OCI-LY1 (cell line): ENCODE measurements at regions not wholly inside any gene's neighbourhood (a gene's known extent, or its start where the extent isn't known, plus 50 kb on each side); places are given as distances from the start of the nearest gene placed in this dataset.

Experiments used
- H2AFZ ChIP-seq: fragments of 200-600 bp; sonication (generic), shearing (Covaris generic); 2 replicates; pipeline ENCODE4 v1.6.0; 2014; ENCODE audit warnings: antibody characterized with exemption, mild to moderate bottlenecking, low read length
- H3F3A ChIP-seq: fragments of 200-600 bp; sonication (generic), shearing (Covaris generic); 2 replicates; pipeline ENCODE4 v1.6.0; 2014; ENCODE audit warnings: mild to moderate bottlenecking, antibody characterized with exemption, low read length, moderate library complexity; ENCODE audit not compliant: insufficient read depth
- H3K27ac ChIP-seq: fragments of 200-600 bp; sonication (generic); 2 replicates; pipeline ENCODE4 v1.5.1; 2014; ENCODE audit warnings: low read length, mixed run types, mild to moderate bottlenecking, low read depth; ENCODE audit not compliant: poor library complexity, severe bottlenecking
- H3K27me3 ChIP-seq: fragments of 200-600 bp; sonication (generic); 2 replicates; pipeline ENCODE4 v1.6.0; 2014; ENCODE audit warnings: antibody characterized with exemption, mild to moderate bottlenecking, low read length, moderate library complexity; ENCODE audit not compliant: insufficient read depth
- H3K36me3 ChIP-seq: fragments of 200-600 bp; sonication (generic); 2 replicates; pipeline ENCODE4 v1.6.1; 2014; ENCODE audit warnings: mild to moderate bottlenecking, antibody characterized with exemption, low read length, moderate library complexity, mixed read lengths; ENCODE audit not compliant: insufficient read depth
- H3K4me1 ChIP-seq: fragments of 200-600 bp; sonication (generic); 2 replicates; pipeline ENCODE4 v1.5.1; 2014; ENCODE audit warnings: mild to moderate bottlenecking, low read length, moderate library complexity; ENCODE audit not compliant: insufficient read depth, severe bottlenecking
- H3K4me2 ChIP-seq: fragments of 200-600 bp; sonication (generic), shearing (Covaris generic); 2 replicates; pipeline ENCODE4 v1.6.1; 2014; ENCODE audit warnings: low read length
- H3K4me3 ChIP-seq: fragments of 200-600 bp; sonication (generic); 2 replicates; pipeline ENCODE4 v1.5.1; 2014; ENCODE audit warnings: low read length, low read depth, mild to moderate bottlenecking, mixed read lengths; ENCODE audit not compliant: poor library complexity, severe bottlenecking
- H3K79me2 ChIP-seq: fragments of 200-600 bp; shearing (Covaris generic); 2 replicates; pipeline ENCODE4 v1.6.1; 2016; ENCODE audit warnings: mixed run types, low read length, mixed read lengths; ENCODE audit not compliant: insufficient read depth
- H3K9ac ChIP-seq: fragments of 200-600 bp; sonication (generic), shearing (Covaris generic); 2 replicates; pipeline ENCODE4 v1.6.1; 2014; ENCODE audit warnings: mild to moderate bottlenecking, low read length, mixed read lengths
- H3K9me2 ChIP-seq: fragments of 200-600 bp; sonication (generic), shearing (Covaris generic); 2 replicates; pipeline ENCODE4 v1.6.1; 2014; ENCODE audit warnings: low read depth, mild to moderate bottlenecking, low read length, mixed read lengths
- H3K9me3 ChIP-seq: fragments of 200-600 bp; shearing (Covaris generic); 2 replicates; pipeline ENCODE4 v1.6.1; 2014; ENCODE audit warnings: low read length, mixed read lengths
- H4K20me1 ChIP-seq: fragments of 200-600 bp; sonication (generic), shearing (Covaris generic); 2 replicates; pipeline ENCODE4 v1.6.0; 2016; ENCODE audit warnings: mild to moderate bottlenecking, low read length; ENCODE audit not compliant: insufficient read depth
- CTCF ChIP-seq: fragments of 200-600 bp; sonication (generic), shearing (Covaris generic); IDR thresholded peaks from 2 replicates; pipeline ENCODE4 v1.5.1; 2017; ENCODE audit warnings: mild to moderate bottlenecking, antibody characterized with exemption, low read length, moderate library complexity, mixed read lengths
- EZH2 ChIP-seq: fragments of 200-600 bp; sonication (generic), shearing (Covaris generic); IDR thresholded peaks from 2 replicates; pipeline ENCODE4 v1.8.0; 2017; ENCODE audit warnings: borderline replicate concordance, mixed run types, mild to moderate bottlenecking, antibody characterized with exemption, low read length, moderate library complexity, mixed read lengths

GRCh38 chrX:143964549-143964948, 80.7 kb downstream of the UBE2NL start:
- no peaks in the 10 kb centered on the region for H3K9me3 ChIP-seq
- H3K9ac ChIP-seq, result no peak overlapping the region
- H3K79me2 ChIP-seq, result no peaks in the 10 kb centered on the region
- H3K27me3 ChIP-seq, result no peaks in the 10 kb centered on the region
- no peaks in the 10 kb centered on the region for H3K4me1 ChIP-seq
- no peaks in the 10 kb centered on the region for H3F3A ChIP-seq
- H4K20me1 ChIP-seq, result no peaks in the 10 kb centered on the region
- H2AFZ ChIP-seq, result no peak overlapping the region
- TF ChIP-seq CTCF, result no peak
- TF ChIP-seq EZH2, result no peak
- no peaks in the 10 kb centered on the region for H3K36me3 ChIP-seq
- H3K9me2 ChIP-seq, result no peaks in the 10 kb centered on the region
- no peak overlapping the region for H3K27ac ChIP-seq
- H3K4me3 ChIP-seq, result no peak overlapping the region
- no peak overlapping the region for H3K4me2 ChIP-seq

- Histone ChIP-seq H4K20me1 (no peaks in the 10 kb centered on the region), H3K4me2 (no peak overlapping the region), H3K4me1 (no peaks in the 10 kb centered on the region), H3K9me3 (no peaks in the 10 kb centered on the region), H3F3A (no peaks in the 10 kb centered on the region), H3K27me3 (no peaks in the 10 kb centered on the region), H2AFZ (no peak overlapping the region), H3K79me2 (no peaks in the 10 kb centered on the region), H3K4me3 (no peak overlapping the region), H3K9ac (no peak overlapping the region), H3K36me3 (no peaks in the 10 kb centered on the region), H3K27ac (no peak overlapping the region), H3K9me2 (no peaks in the 10 kb centered on the region)
- no peak for TF ChIP-seq EZH2
- TF ChIP-seq CTCF, result no peak
These were observed 104.5 kb downstream of the UBE2NL start for GRCh38 chrX:143988356-143988755.

GRCh38 chrX:143994206-143994605, 110.3 kb downstream of the UBE2NL start:
- H2AFZ ChIP-seq, result no peak overlapping the region
- no peaks in the 10 kb centered on the region for H4K20me1 ChIP-seq
- no peak for TF ChIP-seq CTCF
- no peak for TF ChIP-seq EZH2
- H3K4me1 ChIP-seq, result no peaks in the 10 kb centered on the region
- H3K4me2 ChIP-seq, result no peak overlapping the region
- H3K9me3 ChIP-seq, result no peaks in the 10 kb centered on the region
- H3K9ac ChIP-seq, result no peak overlapping the region
- H3K4me3 ChIP-seq, result no peak overlapping the region
- no peaks in the 10 kb centered on the region for H3K27me3 ChIP-seq
- no peaks in the 10 kb centered on the region for H3K36me3 ChIP-seq
- no peaks in the 10 kb centered on the region for H3F3A ChIP-seq
- H3K27ac ChIP-seq, result no peak overlapping the region
- no peaks in the 10 kb centered on the region for H3K79me2 ChIP-seq
- H3K9me2 ChIP-seq, result no peaks in the 10 kb centered on the region
